SK-N-MC (cell line): ENCODE measurements at regions not wholly inside any gene's neighbourhood (a gene's known extent, or its start where the extent isn't known, plus 50 kb on each side); places are given as distances from the start of the nearest gene placed in this dataset.

Experiments used
- EZH2 ChIP-seq: fragments of 200-600 bp; sonication (generic); IDR thresholded peaks from one replicate; pipeline ENCODE4 v1.6.1; 2017; ENCODE audit warnings: antibody characterized with exemption
- FOXP2 ChIP-seq: optimal IDR thresholded peaks from 2 replicates; pipeline ENCODE3; 2011; ENCODE audit warnings: mild to moderate bottlenecking, moderate library complexity; ENCODE audit not compliant: insufficient read depth; ENCODE audit errors: extremely low read length, control extremely low read depth
- POLR2AphosphoS5 ChIP-seq: IDR thresholded peaks from 2 replicates; pipeline ENCODE4 v1.6.1; 2012; ENCODE audit warnings: mild to moderate bottlenecking, low read depth, low read length, borderline replicate concordance

DNA sequence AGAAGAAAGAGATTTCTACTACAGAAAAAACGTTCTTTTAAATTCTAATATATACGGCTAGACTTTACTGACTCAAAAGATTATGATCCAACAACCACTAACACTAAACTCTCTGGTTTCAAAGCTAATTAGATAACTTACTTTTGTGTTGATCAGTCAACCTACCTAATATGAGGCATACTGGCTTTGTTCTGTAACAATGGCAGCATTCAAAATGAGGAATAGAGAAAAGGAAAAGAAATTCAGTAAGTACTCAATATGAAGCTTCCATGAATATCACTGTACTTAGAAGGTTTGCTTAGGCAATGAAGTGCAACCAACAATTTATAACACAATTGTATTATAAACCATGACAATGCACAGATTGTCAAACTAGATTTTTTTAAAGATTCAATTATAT lies 430.5 kb upstream of the PMFBP1 start:
- no peak for TF ChIP-seq FOXP2
- no peak for TF ChIP-seq EZH2
- no peak for TF ChIP-seq POLR2AphosphoS5
